ENCODE measurements at regions not wholly inside any gene's neighbourhood (a gene's known extent, or its start where the extent isn't known, plus 50 kb on each side); places are given as distances from the start of the nearest gene placed in this dataset.

GRCh38 chr12:24544368-24544767, 404.5 kb downstream of the BCAT1 start:
- DNase-seq (no peak), ATAC-seq (ENCODE audit: low FRiP score in 2 of 2) (no peak)
- Histone ChIP-seq H3K27me3 (no peaks in the 10 kb centered on the region), H3K36me3 (no peaks in the 10 kb centered on the region), H3K4me3 (no peak overlapping the region), H3K9me3 (no peaks in the 10 kb centered on the region), H3K27ac (no peak overlapping the region), H3K4me1 (no peaks in the 10 kb centered on the region)
- TF ChIP-seq POLR2A (IDR thresholded peaks at IDR 0.05) (no peak), POLR2AphosphoS5 (IDR thresholded peaks at IDR 0.05) (no peak), EP300 (IDR thresholded peaks at IDR 0.05) (no peak)
- TF ChIP-seq, protein P1, sequence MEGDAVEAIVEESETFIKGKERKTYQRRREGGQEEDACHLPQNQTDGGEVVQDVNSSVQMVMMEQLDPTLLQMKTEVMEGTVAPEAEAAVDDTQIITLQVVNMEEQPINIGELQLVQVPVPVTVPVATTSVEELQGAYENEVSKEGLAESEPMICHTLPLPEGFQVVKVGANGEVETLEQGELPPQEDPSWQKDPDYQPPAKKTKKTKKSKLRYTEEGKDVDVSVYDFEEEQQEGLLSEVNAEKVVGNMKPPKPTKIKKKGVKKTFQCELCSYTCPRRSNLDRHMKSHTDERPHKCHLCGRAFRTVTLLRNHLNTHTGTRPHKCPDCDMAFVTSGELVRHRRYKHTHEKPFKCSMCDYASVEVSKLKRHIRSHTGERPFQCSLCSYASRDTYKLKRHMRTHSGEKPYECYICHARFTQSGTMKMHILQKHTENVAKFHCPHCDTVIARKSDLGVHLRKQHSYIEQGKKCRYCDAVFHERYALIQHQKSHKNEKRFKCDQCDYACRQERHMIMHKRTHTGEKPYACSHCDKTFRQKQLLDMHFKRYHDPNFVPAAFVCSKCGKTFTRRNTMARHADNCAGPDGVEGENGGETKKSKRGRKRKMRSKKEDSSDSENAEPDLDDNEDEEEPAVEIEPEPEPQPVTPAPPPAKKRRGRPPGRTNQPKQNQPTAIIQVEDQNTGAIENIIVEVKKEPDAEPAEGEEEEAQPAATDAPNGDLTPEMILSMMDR (IDR thresholded peaks at IDR 0.05) = no peak

- no peak for ATAC-seq (ENCODE audit: low FRiP score in 2 of 2)
- DNase-seq = no peak
- no peaks in the 10 kb centered on the region for H3K4me1 ChIP-seq
- H3K4me3 ChIP-seq = no peak overlapping the region
- H3K27ac ChIP-seq = no peak overlapping the region
- TF ChIP-seq, protein P1 (IDR thresholded peaks at IDR 0.05) = no peak
- TF ChIP-seq POLR2AphosphoS5 (IDR thresholded peaks at IDR 0.05) = no peak
- no peak for TF ChIP-seq EP300 (IDR thresholded peaks at IDR 0.05)
- TF ChIP-seq POLR2A (IDR thresholded peaks at IDR 0.05) = no peak
- no peaks in the 10 kb centered on the region for H3K36me3 ChIP-seq
- H3K27me3 ChIP-seq = no peaks in the 10 kb centered on the region
- 64 to 65% methylated on average over 5 of the region's 5 CpGs for WGBS, 2 donors
- no peaks in the 10 kb centered on the region for H3K9me3 ChIP-seq
Measured at GRCh38 chr12:24541193-24541871, 407.6 kb downstream of the BCAT1 start.

DNA sequence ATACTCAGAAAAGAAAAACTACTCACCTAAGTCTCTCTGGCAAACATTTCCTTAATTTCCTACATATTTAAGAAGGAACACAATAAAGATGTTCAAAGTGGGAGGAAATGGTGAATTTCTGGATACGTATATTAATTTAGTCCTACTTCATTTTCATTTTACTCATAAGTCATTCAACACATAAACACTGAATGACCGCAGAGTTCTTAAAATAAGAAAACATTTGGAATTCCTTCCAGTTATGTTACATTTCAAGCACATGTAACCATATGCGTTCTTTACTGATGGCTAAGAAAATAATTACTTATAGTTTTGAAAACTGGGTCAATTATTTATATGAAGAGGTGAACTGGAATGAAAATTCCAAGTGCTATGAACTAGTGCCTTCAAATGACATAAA, 409.3 kb downstream of the BCAT1 start:
- TF ChIP-seq, protein P1 (IDR thresholded peaks at IDR 0.05) = no peak
- TF ChIP-seq EP300 (IDR thresholded peaks at IDR 0.05) = no peak
- TF ChIP-seq POLR2AphosphoS5 (IDR thresholded peaks at IDR 0.05) = no peak
- Histone ChIP-seq H3K27ac (no peak overlapping the region), H3K4me3 (no peak overlapping the region), H3K4me1 (no peaks in the 10 kb centered on the region), H3K27me3 (no peaks in the 10 kb centered on the region), H3K36me3 (no peaks in the 10 kb centered on the region), H3K9me3 (no peaks in the 10 kb centered on the region)
- WGBS, 2 donors = 79 to 89% methylated on average over 3 of the region's 3 CpGs
- DNase-seq (no peak), ATAC-seq (ENCODE audit: low FRiP score in 2 of 2) (no peak)

GRCh38 chr12:24537083-24537860, 411.6 kb downstream of the BCAT1 start:
- peak overlapping the region in 1 of 4 donors; percentile 2 for H3K4me3 ChIP-seq

More at GRCh38 chr12:24537083-24537860, 411.6 kb downstream of the BCAT1 start:
- WGBS, 2 donors = 75 to 84% methylated on average over 3 of the region's 3 CpGs
- no peak for TF ChIP-seq EP300 (IDR thresholded peaks at IDR 0.05)
- no peak for TF ChIP-seq POLR2A (IDR thresholded peaks at IDR 0.05)
- TF ChIP-seq, protein P1 (IDR thresholded peaks at IDR 0.05) = no peak
- no peaks in the 10 kb centered on the region for H3K9me3 ChIP-seq
- no peaks in the 10 kb centered on the region for H3K36me3 ChIP-seq
- no peaks in the 10 kb centered on the region for H3K27me3 ChIP-seq
- H3K27ac ChIP-seq = peak overlapping the region in 3 of 4 donors; percentile 3 to 18 (median 8)
- no peaks in the 10 kb centered on the region for H3K4me1 ChIP-seq
- DNase-seq (no peak), ATAC-seq (ENCODE audit: low FRiP score in 2 of 2) (no peak)

All from upper lobe of left lung (tissue), 6 donors.